ENCODE measurements at regions not wholly inside any gene's neighbourhood (a gene's known extent, or its start where the extent isn't known, plus 50 kb on each side); places are given as distances from the start of the nearest gene placed in this dataset.
"Not testable (repeated sequence)": the region's sequence is repeated elsewhere in the genome, so short reads cannot be mapped to it uniquely, and the experiment has no call there.

- no peak overlapping the region for H3K27ac Mint-ChIP-seq
Measured at GRCh38 chr6:1477432-1478090, 88.2 kb downstream of the FOXF2 start.

GRCh38 chr6:1478163-1478826 is 88.9 kb downstream of the FOXF2 start:
- not testable (repeated sequence) for H3K36me3 Mint-ChIP-seq (ENCODE audit: low read depth); H3K4me3 Mint-ChIP-seq; DNase-seq; H3K27me3 Mint-ChIP-seq (ENCODE audit: insufficient read depth); H3K9me3 Mint-ChIP-seq
- H3K4me1 Mint-ChIP-seq (ENCODE audit: low read depth): peaks cover 67% of the 10 kb centered on the region
- peak overlapping the region; percentile 62 for H3K27ac Mint-ChIP-seq

More at GRCh38 chr6:1477432-1478090, 88.2 kb downstream of the FOXF2 start:
- Mint-ChIP-seq H3K36me3 (ENCODE audit: low read depth) (no peaks in the 10 kb centered on the region), H3K4me3 (no peak overlapping the region), H3K9me3 (no peaks in the 10 kb centered on the region), H3K27me3 (ENCODE audit: insufficient read depth) (no peaks in the 10 kb centered on the region), H3K4me1 (ENCODE audit: low read depth) (peaks cover 66% of the 10 kb centered on the region)
- TF ChIP-seq CTCF (IDR thresholded peaks at IDR 0.05): peak; percentile 8; the same call in 1 of the 2 replicates
- peak; percentile 84 for DNase-seq

- Mint-ChIP-seq H3K36me3 (ENCODE audit: low read depth) (no peaks in the 10 kb centered on the region), H3K27me3 (ENCODE audit: insufficient read depth) (no peaks in the 10 kb centered on the region), H3K9me3 (no peaks in the 10 kb centered on the region), H3K4me3 (peak overlapping the region; percentile 13; the same call in 1 of the 2 replicates), H3K4me1 (ENCODE audit: low read depth) (peaks cover 63% of the 10 kb centered on the region), H3K27ac (peak overlapping the region; percentile 62)
- DNase-seq: peak; percentile 74
- TF ChIP-seq CTCF (IDR thresholded peaks at IDR 0.05): peak; percentile 57; the same call in 1 of the 2 replicates
Measured at GRCh38 chr6:1479095-1479494, 89.7 kb downstream of the FOXF2 start.

GRCh38 chr6:1479601-1480221 is 90.3 kb downstream of the FOXF2 start:
- Mint-ChIP-seq H3K36me3 (ENCODE audit: low read depth) (no peaks in the 10 kb centered on the region), H3K4me1 (ENCODE audit: low read depth) (peaks cover 65% of the 10 kb centered on the region), H3K4me3 (no peak overlapping the region), H3K27me3 (ENCODE audit: insufficient read depth) (no peaks in the 10 kb centered on the region), H3K27ac (peak overlapping the region; percentile 62), H3K9me3 (no peaks in the 10 kb centered on the region)
- no peak for DNase-seq
- TF ChIP-seq CTCF (IDR thresholded peaks at IDR 0.05): no peak

GRCh38 chr6:1481286-1481685 is 91.9 kb downstream of the FOXF2 start:
- peak; percentile 96 for DNase-seq
- H3K4me3 Mint-ChIP-seq: peak overlapping the region; percentile 48
- H3K27me3 Mint-ChIP-seq (ENCODE audit: insufficient read depth): no peaks in the 10 kb centered on the region
- H3K9me3 Mint-ChIP-seq: no peaks in the 10 kb centered on the region
- TF ChIP-seq CTCF (IDR thresholded peaks at IDR 0.05): no peak
- peak overlapping the region; percentile 74 for H3K27ac Mint-ChIP-seq
- no peaks in the 10 kb centered on the region for H3K36me3 Mint-ChIP-seq (ENCODE audit: low read depth)
- H3K4me1 Mint-ChIP-seq (ENCODE audit: low read depth): peaks cover 81% of the 10 kb centered on the region
